Activated naive CD4-positive, alpha-beta T cell treated with anti-CD3 and anti-CD28 coated beads for 36 hours (primary cell): ENCODE measurements at regions not wholly inside any gene's neighbourhood (a gene's known extent, or its start where the extent isn't known, plus 50 kb on each side); places are given as distances from the start of the nearest gene placed in this dataset.
"Not testable (repeated sequence)": the region's sequence is repeated elsewhere in the genome, so short reads cannot be mapped to it uniquely, and the experiment has no call there.

ENCODE experiments used
- CTCF ChIA-PET: fragments of 350-600 bp; sonication (Branson Sonifier 250); formaldehyde crosslinking; loops from one replicate; lab custom pipeline; 2021; ENCODE audit warnings: antibody characterized with exemption; lab: Charles Lee
- DNase-seq: peaks from one replicate; pipeline ENCODE4 v3.0.0-alpha.2; 2020
- H3K27ac Mint-ChIP-seq: one replicate; pipeline ENCODE4 v1.8.0; 2021; ENCODE audit warnings: mild to moderate bottlenecking, mixed read lengths
- H3K27me3 Mint-ChIP-seq: one replicate; pipeline ENCODE4 v1.8.0; 2021; ENCODE audit warnings: low read depth, mixed read lengths
- H3K36me3 Mint-ChIP-seq: one replicate; pipeline ENCODE4 v1.8.0; 2021; ENCODE audit warnings: low read depth, mixed read lengths
- H3K4me1 Mint-ChIP-seq: one replicate; pipeline ENCODE4 v1.8.0; 2021; ENCODE audit warnings: low read depth, mixed read lengths
- H3K4me3 Mint-ChIP-seq: one replicate; pipeline ENCODE4 v1.8.0; 2021; ENCODE audit warnings: mild to moderate bottlenecking, moderate library complexity, mixed read lengths
- H3K9me3 Mint-ChIP-seq: one replicate; pipeline ENCODE4 v1.8.0; 2021; ENCODE audit warnings: mixed read lengths
- intact Hi-C: fragments of 100-400 bp; cut with micrococcal nuclease; formaldehyde crosslinking; loops from one replicate; pipeline ENCODE4 v1.15.1; 2023

DNA sequence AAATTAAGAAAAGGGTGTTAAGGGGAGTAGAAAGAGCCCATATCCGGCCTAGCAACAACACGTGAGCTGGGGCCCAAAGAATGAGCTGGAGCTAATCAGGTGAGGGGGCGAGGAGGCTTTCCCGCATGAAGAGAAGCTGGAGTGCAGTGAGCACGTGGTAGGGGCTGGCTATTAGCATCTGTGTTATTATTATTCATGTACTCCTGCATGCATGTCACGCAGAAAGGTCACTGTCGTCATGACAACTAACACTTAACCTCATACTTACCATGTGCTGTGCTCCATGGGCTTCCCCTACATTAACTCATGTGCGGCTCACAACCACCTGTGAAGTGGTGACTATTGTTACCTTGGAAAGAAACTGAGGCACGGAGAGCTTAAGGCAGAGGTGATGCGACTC, 227.6 kb upstream of the UBL3 start:
- DNase-seq: no peak
- Mint-ChIP-seq H3K9me3 (no peaks in the 10 kb centered on the region), H3K27ac (no peak overlapping the region), H3K36me3 (no peaks in the 10 kb centered on the region), H3K27me3 (no peaks in the 10 kb centered on the region), H3K4me3 (no peak overlapping the region), H3K4me1 (no peaks in the 10 kb centered on the region)
- CTCF ChIA-PET: interaction anchor here (0.6 to 1.9 kb wide), 4 partner anchors 13 to 684 kb away, joined by 3 read pairs; no protein-coding TSS in a partner anchor
- intact Hi-C loops: no loop called here

- Mint-ChIP-seq H3K27ac (no peak overlapping the region), H3K9me3 (no peaks in the 10 kb centered on the region), H3K4me1 (no peaks in the 10 kb centered on the region), H3K4me3 (no peak overlapping the region), H3K36me3 (no peaks in the 10 kb centered on the region), H3K27me3 (no peaks in the 10 kb centered on the region)
- DNase-seq: no peak
- CTCF ChIA-PET: interaction anchor here (1.3 to 1.9 kb wide), 2 partner anchors 35 to 308 kb away, joined by 3 read pairs; no protein-coding TSS in a partner anchor
- intact Hi-C loops: no loop called here
These were observed 226.9 kb upstream of the UBL3 start for GRCh38 chr13:30077240-30077735.

DNA sequence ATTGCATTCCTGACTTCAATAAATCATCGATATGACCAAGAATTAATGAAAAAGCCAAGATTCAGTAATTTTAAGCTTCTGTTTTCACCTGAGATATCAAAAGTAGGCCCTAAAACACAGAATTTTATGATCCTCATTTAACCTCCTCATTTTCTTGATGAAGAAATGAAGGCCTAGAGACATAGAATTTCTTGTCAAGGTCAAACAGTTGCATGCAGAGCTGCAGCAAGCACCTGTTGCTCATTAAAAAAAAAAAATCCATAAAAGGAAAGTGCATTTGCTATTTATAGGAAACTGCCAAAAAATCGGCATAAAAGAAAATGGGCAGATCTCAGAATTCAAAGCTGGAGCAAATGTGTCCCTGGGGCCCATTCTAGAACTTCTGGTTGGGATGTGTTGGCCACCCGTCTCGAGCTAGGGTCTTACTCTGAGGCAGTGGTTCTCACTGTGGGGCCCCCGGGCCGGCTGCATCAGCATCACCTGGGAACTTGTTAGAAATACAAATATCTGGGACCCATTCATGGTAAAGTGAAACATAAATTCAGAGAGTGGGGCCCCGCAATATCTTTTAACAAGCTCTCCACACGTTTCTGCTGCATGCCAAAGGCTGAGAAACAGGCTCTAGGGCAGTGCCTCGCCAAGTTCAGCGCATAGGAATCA, 224.7 kb upstream of the UBL3 start:
- no peak for DNase-seq
- Mint-ChIP-seq H3K9me3 (no peaks in the 10 kb centered on the region), H3K36me3 (no peaks in the 10 kb centered on the region), H3K27ac (no peak overlapping the region), H3K4me3 (no peak overlapping the region), H3K4me1 (no peaks in the 10 kb centered on the region), H3K27me3 (no peaks in the 10 kb centered on the region)
- intact Hi-C loops: no loop called here
- CTCF ChIA-PET: no interaction called here

- Mint-ChIP-seq H3K9me3 (no peaks in the 10 kb centered on the region), H3K4me3 (no peak overlapping the region), H3K4me1 (no peaks in the 10 kb centered on the region), H3K27ac (no peak overlapping the region), H3K36me3 (no peaks in the 10 kb centered on the region), H3K27me3 (no peaks in the 10 kb centered on the region)
- DNase-seq: no peak
- intact Hi-C loops: no loop called here
- CTCF ChIA-PET: no interaction called here
These were observed 224.0 kb upstream of the UBL3 start for GRCh38 chr13:30074431-30074830.

- intact Hi-C loops: no loop called here
These were observed 222.4 kb upstream of the UBL3 start for GRCh38 chr13:30072818-30073186.

GRCh38 chr13:30071969-30072817, 221.8 kb upstream of the UBL3 start:
- no peak for DNase-seq
- intact Hi-C loops: no loop called here
- Mint-ChIP-seq H3K27ac (no peak overlapping the region), H3K9me3 (no peaks in the 10 kb centered on the region), H3K4me3 (no peak overlapping the region), H3K27me3 (no peaks in the 10 kb centered on the region), H3K4me1 (no peaks in the 10 kb centered on the region), H3K36me3 (no peaks in the 10 kb centered on the region)
- CTCF ChIA-PET: no interaction called here

More at GRCh38 chr13:30072818-30073186, 222.4 kb upstream of the UBL3 start:
- DNase-seq: no peak
- no peaks in the 10 kb centered on the region for H3K27me3 Mint-ChIP-seq
- H3K4me1 Mint-ChIP-seq: no peaks in the 10 kb centered on the region
- no peak overlapping the region for H3K27ac Mint-ChIP-seq
- H3K36me3 Mint-ChIP-seq: no peaks in the 10 kb centered on the region
- H3K4me3 Mint-ChIP-seq: no peak overlapping the region
- CTCF ChIA-PET: no interaction called here
- H3K9me3 Mint-ChIP-seq: no peaks in the 10 kb centered on the region

DNA sequence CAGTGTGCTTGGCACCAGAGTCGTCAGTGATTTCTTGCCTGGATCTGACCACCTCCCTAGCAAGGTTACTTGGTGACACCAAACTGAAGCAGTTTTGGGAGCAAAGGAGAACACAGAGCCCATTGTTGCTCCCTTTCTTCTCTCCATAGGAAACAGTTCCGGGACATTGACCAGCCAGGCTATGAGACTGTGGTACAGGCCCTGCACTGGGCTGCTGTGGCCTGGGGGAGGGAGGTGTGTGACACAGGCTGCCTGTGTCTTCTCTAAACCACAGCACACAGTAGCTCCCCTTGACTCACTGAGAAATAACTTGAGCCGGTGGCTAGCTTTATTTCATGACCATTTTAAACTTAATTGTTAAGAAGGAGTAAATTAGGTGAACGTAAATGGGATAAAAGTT, 214.8 kb upstream of the UBL3 start:
- intact Hi-C loops: no loop called here
- Mint-ChIP-seq H3K4me3 (no peak overlapping the region), H3K27ac (no peak overlapping the region), H3K36me3 (no peaks in the 10 kb centered on the region), H3K9me3 (no peaks in the 10 kb centered on the region), H3K27me3 (no peaks in the 10 kb centered on the region), H3K4me1 (no peaks in the 10 kb centered on the region)
- CTCF ChIA-PET: interaction anchor here (0.7 to 1.5 kb wide), 2 partner anchors 47 to 176 kb away, joined by 3 to 4 read pairs; no protein-coding TSS in a partner anchor
- DNase-seq: no peak

DNA sequence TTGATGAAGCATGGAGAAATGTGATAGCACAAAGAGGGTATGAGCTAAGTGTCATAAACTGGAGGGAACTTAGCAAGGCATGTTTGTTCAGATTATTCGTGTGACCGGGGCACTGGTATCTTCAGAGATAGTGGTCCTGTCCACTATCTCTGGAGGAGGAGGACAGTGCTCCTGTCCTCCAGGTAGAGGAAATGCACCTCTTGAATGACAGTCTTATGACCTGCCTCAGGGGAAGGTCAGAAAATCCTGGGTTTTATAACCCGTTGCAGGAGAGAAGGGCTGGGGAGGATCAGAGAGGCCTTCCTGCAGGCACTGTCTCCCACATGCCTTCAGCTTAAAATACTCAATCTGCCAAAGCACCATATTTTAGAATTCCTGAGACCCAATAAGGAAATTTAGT, 213.5 kb upstream of the UBL3 start:
- Mint-ChIP-seq H3K9me3 (peaks cover 4% of the 10 kb centered on the region), H3K27ac (no peak overlapping the region), H3K4me3 (no peak overlapping the region), H3K4me1 (no peaks in the 10 kb centered on the region), H3K36me3 (no peaks in the 10 kb centered on the region), H3K27me3 (no peaks in the 10 kb centered on the region)
- DNase-seq: no peak
- CTCF ChIA-PET: no interaction called here
- intact Hi-C loops: no loop called here

DNA sequence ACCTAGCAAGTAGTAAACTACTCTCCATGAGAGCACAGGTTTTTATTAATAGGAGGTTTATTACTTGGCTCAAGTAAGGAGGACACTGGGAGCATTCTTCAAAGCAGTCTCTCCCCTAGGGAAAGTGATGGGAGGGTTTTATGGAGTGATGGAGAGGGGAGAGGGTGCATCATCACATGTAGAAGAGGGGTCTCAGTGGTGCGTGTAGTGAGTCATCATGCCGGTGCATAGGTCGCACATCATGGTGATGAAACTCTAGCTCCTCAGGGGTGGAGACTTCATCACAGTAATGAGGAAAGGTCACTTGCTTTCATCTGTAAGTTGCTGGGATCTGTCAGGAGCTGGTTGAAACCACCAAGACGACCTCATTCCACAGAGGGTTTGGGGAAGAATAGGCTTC, 210.8 kb upstream of the UBL3 start:
- peaks cover 8% of the 10 kb centered on the region for H3K9me3 Mint-ChIP-seq
- no peak for DNase-seq
- no peak overlapping the region for H3K27ac Mint-ChIP-seq
- intact Hi-C loops: no loop called here
- no peaks in the 10 kb centered on the region for H3K4me1 Mint-ChIP-seq
- H3K4me3 Mint-ChIP-seq: no peak overlapping the region
- H3K27me3 Mint-ChIP-seq: no peaks in the 10 kb centered on the region
- CTCF ChIA-PET: no interaction called here
- no peaks in the 10 kb centered on the region for H3K36me3 Mint-ChIP-seq

GRCh38 chr13:30058429-30058828, 208.0 kb upstream of the UBL3 start:
- Mint-ChIP-seq H3K4me1 (no peaks in the 10 kb centered on the region), H3K27ac (no peak overlapping the region), H3K36me3 (no peaks in the 10 kb centered on the region), H3K9me3 (peaks cover 8% of the 10 kb centered on the region), H3K27me3 (no peaks in the 10 kb centered on the region), H3K4me3 (no peak overlapping the region)
- CTCF ChIA-PET: interaction anchor here (0.7 kb wide), 1 partner anchor 219 kb away, joined by 3 read pairs; no protein-coding TSS in a partner anchor
- intact Hi-C loops: no loop called here
- no peak for DNase-seq

DNA sequence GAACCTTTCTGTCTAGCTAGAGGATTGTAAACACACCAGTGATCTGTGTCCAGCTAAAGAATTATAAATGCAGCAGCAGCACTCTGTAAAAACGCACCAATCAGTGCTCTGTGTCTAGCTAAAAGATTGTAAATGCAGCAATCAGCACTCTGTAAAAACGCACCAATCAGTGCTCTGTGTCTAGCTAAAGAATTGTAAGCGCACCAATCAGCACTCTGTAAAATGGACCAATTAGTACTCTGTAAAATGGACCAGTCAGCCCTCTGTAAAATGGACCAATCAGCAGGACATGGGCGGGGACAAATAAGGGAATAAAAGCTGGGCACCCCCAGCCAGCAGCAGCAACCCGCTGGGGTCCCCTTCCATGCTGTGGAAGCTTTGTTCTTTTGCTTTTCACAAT, 204.1 kb upstream of the UBL3 start:
- not testable (repeated sequence) for H3K27ac Mint-ChIP-seq, H3K4me1 Mint-ChIP-seq

DNA sequence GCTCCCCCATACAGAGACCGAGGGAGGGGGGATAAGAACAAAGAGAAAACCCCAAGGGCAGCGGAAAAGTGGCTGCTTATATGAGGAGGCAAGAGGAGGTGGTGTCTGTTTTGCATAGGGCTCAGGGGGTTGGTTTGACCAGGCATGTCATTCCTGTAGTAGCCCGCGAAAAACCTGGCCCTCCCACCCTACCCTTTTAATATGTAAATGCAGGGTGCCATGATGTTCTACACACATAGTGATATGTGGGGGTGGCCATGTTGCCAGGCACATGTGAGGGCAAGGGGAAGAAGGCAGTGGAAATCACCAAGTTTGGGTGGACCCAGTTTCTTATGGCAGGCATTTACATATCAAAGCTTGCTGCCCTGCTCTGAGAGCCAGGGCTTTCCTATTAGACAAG, 203.5 kb upstream of the UBL3 start:
- Mint-ChIP-seq H3K27ac (no peak overlapping the region), H3K4me1 (peaks cover 8% of the 10 kb centered on the region), H3K4me3 (no peak overlapping the region), H3K9me3 (peaks cover 3% of the 10 kb centered on the region), H3K27me3 (no peaks in the 10 kb centered on the region), H3K36me3 (no peaks in the 10 kb centered on the region)
- DNase-seq: no peak
- intact Hi-C loops: no loop called here
- CTCF ChIA-PET: no interaction called here

More for the DNA sequence above, 204.1 kb upstream of the UBL3 start:
- CTCF ChIA-PET, H3K27me3 Mint-ChIP-seq, H3K4me3 Mint-ChIP-seq, intact Hi-C loops, H3K9me3 Mint-ChIP-seq, DNase-seq, H3K36me3 Mint-ChIP-seq: not testable (repeated sequence)
